Liver (tissue), 8 donors: ENCODE measurements at regions not wholly inside any gene's neighbourhood (a gene's known extent, or its start where the extent isn't known, plus 50 kb on each side); places are given as distances from the start of the nearest gene placed in this dataset.

Experiments used
- DNase-seq: peaks from one replicate; pipeline ENCODE4 v3.0.0-alpha.2; 2017; ENCODE audit warnings: low spot score
- H3K27ac ChIP-seq, 2 donors: one replicate each; pipeline ENCODE4 v1.7.0; 2013; ENCODE audit warnings: inconsistent platforms in 2 of 2, low read length in 2 of 2, control low read depth in 1 of 2, low read depth in 1 of 2, mild to moderate bottlenecking in 1 of 2
- H3K27me3 ChIP-seq, 4 donors: one replicate each; pipeline versions ENCODE4 v1.6.1 to v1.7.0; 2013; ENCODE audit warnings: low read length in 3 of 4, inconsistent platforms in 1 of 4, mild to moderate bottlenecking in 1 of 4, moderate library complexity in 1 of 4; ENCODE audit not compliant: control insufficient read depth in 4 of 4, insufficient read depth in 4 of 4
- H3K36me3 ChIP-seq, 4 donors: one replicate each; pipeline versions ENCODE4 v1.6.1 to v1.7.0; 2013; ENCODE audit warnings: low read length in 3 of 4, mild to moderate bottlenecking in 3 of 4, low read depth in 1 of 4, moderate library complexity in 1 of 4; ENCODE audit not compliant: control insufficient read depth in 4 of 4, insufficient read depth in 3 of 4
- H3K4me1 ChIP-seq, 4 donors: one replicate each; pipeline versions ENCODE4 v1.6.1 to v1.7.0; 2013; ENCODE audit warnings: low read length in 3 of 4, mild to moderate bottlenecking in 3 of 4, moderate library complexity in 1 of 4; ENCODE audit not compliant: control insufficient read depth in 4 of 4, insufficient read depth in 4 of 4
- H3K4me3 ChIP-seq, 3 donors: one replicate each; pipeline versions ENCODE4 v1.6.1 to v1.7.0; 2013; ENCODE audit warnings: low read length in 3 of 3, control low read depth in 1 of 3, low read depth in 1 of 3, mild to moderate bottlenecking in 1 of 3
- H3K9ac ChIP-seq, 2 donors: one replicate each; pipeline ENCODE4 v1.7.0; 2013; ENCODE audit warnings: low read length in 2 of 2, mild to moderate bottlenecking in 2 of 2, moderate library complexity in 2 of 2, control low read depth in 1 of 2, low read depth in 1 of 2
- H3K9me3 ChIP-seq, 4 donors: one replicate each; pipeline versions ENCODE4 v1.6.1 to v1.7.0; 2013; ENCODE audit warnings: low read length in 3 of 4; ENCODE audit not compliant: control insufficient read depth in 4 of 4
- ATF3 ChIP-seq: IDR thresholded peaks from 2 replicates; pipeline ENCODE4 v1.6.1; 2016; ENCODE audit warnings: antibody characterized with exemption
- CTCF ChIP-seq: fragments of 150-350 bp; IDR thresholded peaks from 2 replicates; pipeline ENCODE4 v1.5.1; 2017; ENCODE audit warnings: improper control_type of control experiment, low read depth, low read length; ENCODE audit not compliant: missing input control
- EGR1 ChIP-seq, 2 donors: IDR thresholded peaks; 2 replicates each; pipeline ENCODE4 v1.6.1; 2016 to 2018; ENCODE audit warnings: antibody characterized with exemption in 2 of 2, low read depth in 2 of 2
- FOXA1 ChIP-seq: IDR thresholded peaks from 2 replicates; pipeline ENCODE4 v1.6.1; 2016; ENCODE audit warnings: antibody characterized with exemption
- FOXA2 ChIP-seq: IDR thresholded peaks from 2 replicates; pipeline ENCODE4 v1.6.1; 2016; ENCODE audit warnings: antibody characterized with exemption
- GABPA ChIP-seq, 2 donors: IDR thresholded peaks in 1 of 2; conservative IDR thresholded peaks in 1 of 2; 2 replicates each; pipeline ENCODE4 v1.6.1; 2016; ENCODE audit warnings: antibody characterized with exemption in 2 of 2, mild to moderate bottlenecking in 1 of 2, moderate library complexity in 1 of 2
- HNF4A ChIP-seq, 2 donors: conservative IDR thresholded peaks; 2 replicates each; pipeline ENCODE4 v1.6.1; 2016; ENCODE audit warnings: antibody characterized with exemption in 2 of 2, mild to moderate bottlenecking in 2 of 2
- HNF4G ChIP-seq: IDR thresholded peaks from 2 replicates; pipeline ENCODE4 v1.6.1; 2016; ENCODE audit warnings: antibody characterized with exemption
- JUND ChIP-seq, 2 donors: IDR thresholded peaks; 2 replicates each; pipeline ENCODE4 v1.6.1; 2016; ENCODE audit warnings: antibody characterized with exemption in 2 of 2
- MAX ChIP-seq: IDR thresholded peaks from 2 replicates; pipeline ENCODE4 v1.6.1; 2016; ENCODE audit warnings: antibody characterized with exemption
- NR2F2 ChIP-seq: IDR thresholded peaks from 2 replicates; pipeline ENCODE4 v1.6.1; 2016; ENCODE audit warnings: antibody characterized with exemption
- RAD21 ChIP-seq, 2 donors: IDR thresholded peaks; 2 replicates each; pipeline ENCODE4 v1.6.1; 2016; ENCODE audit warnings: antibody characterized with exemption in 2 of 2, mild to moderate bottlenecking in 2 of 2
- RXRA ChIP-seq, 2 donors: IDR thresholded peaks; 2 replicates each; pipeline ENCODE4 v1.6.1; 2017 to 2018; ENCODE audit warnings: antibody characterized with exemption in 2 of 2, mild to moderate bottlenecking in 1 of 2
- SP1 ChIP-seq: IDR thresholded peaks from 2 replicates; pipeline ENCODE4 v1.6.1; 2018; ENCODE audit warnings: antibody characterized with exemption, mild to moderate bottlenecking
- TAF1 ChIP-seq: conservative IDR thresholded peaks from 2 replicates; pipeline ENCODE4 v1.6.1; 2016; ENCODE audit warnings: antibody characterized with exemption, mild to moderate bottlenecking
- ZBTB33 ChIP-seq: IDR thresholded peaks from 2 replicates; pipeline ENCODE4 v1.6.1; 2016; ENCODE audit warnings: antibody characterized with exemption
- WGBS: extraction: QIAGEN DNeasy Blood & Tissue Kit; methylation state at CpG from one replicate; pipeline ENCODE4 v1.1.7; 2013; 5-methylcytosine and 5-hydroxymethylcytosine counted together
- donor health status: healthy.
- donor health status: healthy.
- donor health status: healthy.
- donor health status: healthy.
- donor health status: healthy.

GRCh38 chr6:44674226-44675155 is 287.0 kb downstream of the CDC5L start:
- no peak overlapping the region for H3K9ac ChIP-seq
- 70% methylated on average over 11 of the region's 11 CpGs for WGBS
- no peaks in the 10 kb centered on the region for H3K27me3 ChIP-seq
- no peaks in the 10 kb centered on the region for H3K36me3 ChIP-seq
- no peaks in the 10 kb centered on the region for H3K4me1 ChIP-seq
- H3K4me3 ChIP-seq: no peak overlapping the region
- H3K27ac ChIP-seq: no peak overlapping the region
- DNase-seq: peak; percentile 23
- TF ChIP-seq HNF4G (no peak), MAX (no peak), NR2F2 (no peak), SP1 (no peak), FOXA1 (no peak), TAF1 (no peak), RXRA (IDR thresholded peaks at IDR 0.05) (no peak), GABPA (IDR thresholded peaks at IDR 0.05 in 1 of 2, conservative IDR thresholded peaks at IDR 0.05 in 1 of 2) (no peak), JUND (IDR thresholded peaks at IDR 0.05) (no peak), CTCF (no peak)
- H3K9me3 ChIP-seq: no peaks in the 10 kb centered on the region

- Histone ChIP-seq H3K4me1 (no peaks in the 10 kb centered on the region), H3K4me3 (no peak overlapping the region), H3K9me3 (no peaks in the 10 kb centered on the region), H3K27me3 (no peaks in the 10 kb centered on the region), H3K9ac (no peak overlapping the region), H3K27ac (no peak overlapping the region), H3K36me3 (no peaks in the 10 kb centered on the region)
- no peak for DNase-seq
- 95% methylated on average over 2 of the region's 2 CpGs for WGBS
- TF ChIP-seq SP1 (no peak), NR2F2 (no peak), JUND (IDR thresholded peaks at IDR 0.05) (no peak), FOXA2 (no peak), ZBTB33 (no peak), GABPA (IDR thresholded peaks at IDR 0.05 in 1 of 2, conservative IDR thresholded peaks at IDR 0.05 in 1 of 2) (no peak), HNF4A (conservative IDR thresholded peaks at IDR 0.05) (no peak), RAD21 (IDR thresholded peaks at IDR 0.05) (no peak), TAF1 (no peak), EGR1 (IDR thresholded peaks at IDR 0.05; ENCODE audit: low read depth in 2 of 2) (no peak), ATF3 (no peak), FOXA1 (no peak)
These were observed 287.9 kb downstream of the CDC5L start for GRCh38 chr6:44675449-44675848.
